Muscle of arm (tissue), 1 donor: ENCODE measurements at regions not wholly inside any gene's neighbourhood (a gene's known extent, or its start where the extent isn't known, plus 50 kb on each side); places are given as distances from the start of the nearest gene placed in this dataset.
"Not testable (repeated sequence)": the region's sequence is repeated elsewhere in the genome, so short reads cannot be mapped to it uniquely, and the experiment has no call there.

Experiments
- DNase-seq: peaks from one replicate; pipeline ENCODE4 v3.0.0-alpha.2; 2013

DNA sequence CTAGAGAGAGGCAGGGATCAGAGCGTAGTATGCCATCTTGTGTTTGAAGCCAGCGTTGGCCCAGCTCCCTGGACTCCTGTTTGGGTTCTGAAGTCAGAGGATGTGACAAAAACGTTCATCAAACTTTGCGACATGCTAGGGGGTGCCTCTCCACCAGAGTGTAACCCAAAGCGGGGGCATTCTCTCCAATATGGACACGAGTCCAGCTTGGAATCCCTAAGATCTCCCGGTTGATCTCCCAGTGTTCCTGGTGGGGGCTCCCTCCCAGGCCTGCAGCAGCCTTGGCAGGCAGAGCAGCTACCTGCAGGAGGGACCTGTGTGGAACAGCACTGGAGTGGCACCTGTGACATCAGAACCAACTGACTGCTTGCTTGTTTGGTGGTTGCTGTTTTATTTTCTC is 218.8 kb upstream of the ECI2 start:
- no peak for DNase-seq

DNA sequence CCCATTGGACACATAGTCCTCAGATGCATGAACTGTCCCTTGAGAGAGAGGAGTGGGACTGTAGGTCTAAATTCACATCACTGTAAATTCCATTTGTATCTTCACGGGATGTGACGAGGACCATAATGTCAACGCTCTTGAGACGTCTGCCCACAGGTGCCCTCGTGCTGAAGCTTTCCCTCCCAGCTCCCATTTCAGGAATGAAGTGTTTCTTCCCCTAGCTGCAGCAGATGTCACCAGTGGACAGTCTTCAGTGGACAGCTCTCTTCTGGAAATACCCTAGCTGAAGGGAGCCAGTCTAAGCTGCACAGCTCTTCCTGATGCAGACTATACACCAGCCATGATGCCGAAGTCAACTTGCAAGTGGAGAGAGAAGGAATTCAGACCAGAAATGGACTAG is 217.4 kb upstream of the ECI2 start:
- DNase-seq = no peak

DNA sequence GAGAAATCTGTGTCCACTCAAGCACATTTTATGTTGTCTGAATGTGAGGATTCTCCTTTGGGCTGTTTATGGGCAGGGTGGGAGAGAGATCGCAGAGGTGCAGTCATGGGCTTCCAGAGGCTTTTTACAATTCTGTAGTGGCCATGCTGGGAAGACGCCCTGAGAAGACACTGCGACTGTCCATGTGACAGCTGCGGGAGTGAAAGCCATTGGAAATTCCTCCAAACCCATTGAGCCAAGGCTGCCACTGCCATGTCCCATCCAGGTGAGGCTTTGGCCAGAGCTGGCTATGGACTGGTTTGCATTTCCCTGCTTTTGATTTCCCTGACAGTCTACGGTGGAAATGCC is 216.9 kb upstream of the ECI2 start:
- DNase-seq = no peak

DNA sequence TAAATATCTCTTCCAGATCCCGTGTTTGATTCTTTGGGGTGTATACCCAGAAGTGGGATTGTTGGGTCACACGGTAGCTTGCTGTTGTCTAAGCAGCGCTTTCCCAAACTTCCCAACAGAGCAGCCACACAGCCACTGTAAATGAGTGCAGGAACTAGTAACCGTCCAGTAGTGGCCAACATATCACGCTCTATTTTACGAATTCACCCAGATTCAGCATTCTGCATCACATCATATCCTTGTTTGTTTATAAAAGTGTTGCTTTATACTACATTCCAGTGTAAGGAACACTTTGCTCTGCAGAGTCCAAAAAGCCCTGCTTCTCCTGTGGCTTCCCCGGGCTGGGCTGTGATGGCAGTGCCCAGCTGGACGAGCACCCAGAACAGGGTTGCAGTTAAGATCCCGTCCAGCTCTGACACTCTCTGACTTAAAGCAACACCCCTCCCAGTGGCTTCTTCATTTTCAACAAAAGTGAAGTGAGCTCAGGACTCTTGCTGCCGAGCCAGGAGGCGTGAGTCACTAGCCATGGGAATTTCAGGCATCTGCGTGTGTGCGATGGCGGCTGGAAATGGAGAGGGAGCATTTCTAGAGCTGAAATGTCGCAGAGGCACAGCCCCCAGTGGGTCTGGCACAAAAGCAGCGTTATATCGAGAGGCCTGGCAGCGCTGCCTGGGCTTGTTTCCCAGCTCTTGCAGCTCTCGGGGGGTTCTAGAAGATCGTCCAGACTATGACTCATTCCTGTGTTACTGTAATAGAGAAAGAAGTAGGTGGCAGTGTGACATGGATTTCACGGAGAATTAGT is 216.3 kb upstream of the ECI2 start:
- peak; percentile 79 for DNase-seq

DNA sequence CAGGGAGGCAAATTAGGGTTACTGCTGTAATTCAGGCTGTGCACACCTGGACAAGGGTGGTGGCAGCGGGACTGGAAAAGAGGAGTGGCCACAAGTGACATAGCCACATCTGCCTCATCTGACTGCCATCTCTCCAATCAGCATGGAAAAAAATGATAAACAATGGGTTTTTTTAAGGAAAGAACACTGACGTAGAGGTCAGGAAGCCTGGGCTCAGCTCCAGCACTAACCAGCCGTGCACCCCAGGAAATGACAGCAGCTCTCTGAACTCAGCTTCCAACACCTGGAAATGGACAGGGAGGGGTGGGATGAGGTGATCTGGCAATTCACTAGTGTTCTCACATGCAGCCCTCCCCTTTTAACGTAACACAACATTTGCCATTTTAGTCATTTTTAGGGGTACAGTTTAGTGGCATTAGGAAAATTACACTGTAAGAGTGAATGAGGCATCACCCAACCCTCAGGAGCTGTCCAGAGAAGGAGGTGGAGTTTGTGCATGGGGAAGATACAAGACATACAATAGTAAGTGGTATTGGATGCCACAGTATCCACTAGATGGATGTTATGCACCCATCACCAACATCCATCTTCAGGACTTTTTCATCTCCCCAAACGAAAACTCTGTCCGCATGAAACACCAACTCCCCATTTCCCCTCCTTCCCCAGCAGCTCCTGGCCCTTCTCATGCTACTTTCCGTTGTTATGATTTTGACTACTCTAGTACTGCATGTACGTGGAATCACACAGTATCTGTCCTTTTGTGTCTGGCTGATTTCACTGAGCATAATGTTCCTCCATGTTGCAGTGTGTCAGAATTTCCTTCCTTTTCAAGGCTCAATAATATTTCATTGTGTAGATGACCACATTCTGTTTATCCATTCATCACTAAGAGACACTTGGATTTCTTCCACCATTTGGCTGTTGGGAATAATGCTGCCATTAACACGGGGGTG is 215.5 kb upstream of the ECI2 start:
- no peak for DNase-seq

DNA sequence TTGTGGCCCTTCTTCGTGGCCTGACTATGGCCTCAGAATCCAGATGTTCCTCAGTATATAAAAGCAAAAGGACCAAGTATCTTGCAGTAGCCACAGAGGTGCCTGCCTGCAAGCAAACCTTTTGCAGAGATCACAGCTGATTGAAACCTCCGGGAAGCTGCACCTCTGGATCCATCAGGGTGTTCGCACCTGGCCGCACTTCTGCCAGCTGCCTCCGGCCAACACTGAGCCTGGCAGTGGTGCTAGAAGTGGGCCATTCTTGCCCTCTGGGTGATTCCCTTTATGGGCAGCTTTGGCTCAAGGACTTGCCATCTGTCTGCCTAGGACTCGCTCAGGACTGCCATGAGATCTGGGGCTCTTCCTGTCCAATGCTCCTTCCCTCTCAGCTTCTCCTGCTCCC is 214.6 kb upstream of the ECI2 start:
- no peak for DNase-seq

DNA sequence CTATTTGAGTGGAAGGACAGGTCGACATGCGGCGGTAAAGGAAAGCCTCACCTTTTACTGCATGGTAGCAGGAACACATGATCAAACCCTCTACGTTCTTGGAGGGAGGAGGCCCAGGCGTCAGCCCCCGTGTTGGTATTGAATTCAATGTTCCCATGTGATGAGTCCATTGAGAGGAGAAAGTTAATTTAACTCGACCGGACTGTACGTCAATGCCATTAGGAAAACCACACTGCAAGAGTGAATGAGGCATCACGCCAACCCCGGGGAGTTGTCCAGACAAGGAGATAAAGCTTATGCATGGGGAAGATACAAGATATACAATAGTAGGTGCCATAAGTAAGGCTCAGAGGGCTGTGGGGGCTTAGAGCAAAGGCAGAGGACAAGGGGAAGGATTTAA is 213.9 kb upstream of the ECI2 start:
- no peak for DNase-seq

DNA sequence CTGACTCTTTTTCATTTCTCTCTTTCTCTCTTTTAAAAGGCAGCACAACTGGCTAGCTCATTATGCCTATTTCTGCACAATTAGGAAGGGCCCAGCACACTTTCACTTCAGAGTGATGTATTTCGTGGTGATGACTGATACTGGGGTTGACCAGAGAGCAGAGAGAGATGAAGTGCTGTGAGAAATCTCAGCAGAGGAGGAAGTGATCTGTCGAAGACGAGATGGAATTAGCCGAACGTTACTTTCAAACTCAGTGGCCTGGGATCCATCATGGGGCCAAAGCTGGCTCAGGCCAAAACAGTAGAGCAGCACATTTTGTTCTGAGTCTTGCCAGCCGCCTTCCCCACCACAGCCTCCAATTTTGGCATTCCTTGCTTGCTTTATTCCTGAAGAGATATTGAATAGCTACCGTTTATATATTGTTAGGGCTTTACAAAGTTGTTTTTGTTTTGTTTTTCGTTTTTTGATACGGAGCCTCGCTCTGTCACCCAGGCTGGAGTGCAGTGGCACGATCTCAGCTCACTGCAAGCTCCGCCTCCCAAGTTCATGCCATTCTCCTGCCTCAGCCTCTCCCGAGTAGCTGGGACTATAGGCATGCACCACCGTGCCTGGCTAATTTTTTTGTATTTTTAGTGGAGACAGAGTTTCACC is 213.2 kb upstream of the ECI2 start:
- DNase-seq = no peak

DNA sequence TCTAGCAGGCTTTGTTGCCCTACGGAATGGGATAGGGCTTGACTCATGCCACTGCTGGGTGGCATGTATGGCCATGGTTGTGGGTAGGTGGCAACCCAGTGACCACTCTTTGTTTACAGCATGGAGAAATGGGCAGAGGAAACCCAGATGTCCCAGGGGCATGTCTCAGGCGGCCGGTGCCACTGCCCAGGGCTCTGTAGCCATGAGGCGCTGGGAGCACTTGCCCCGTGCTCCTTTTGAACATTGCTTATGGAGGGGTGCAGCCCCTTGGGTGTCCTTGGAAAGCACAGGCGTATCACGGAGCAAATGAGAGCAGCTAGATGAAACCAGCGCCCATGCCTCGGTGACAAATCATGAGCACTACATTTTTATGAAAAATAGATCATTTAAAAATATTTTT is 212.5 kb upstream of the ECI2 start:
- no peak for DNase-seq

DNA sequence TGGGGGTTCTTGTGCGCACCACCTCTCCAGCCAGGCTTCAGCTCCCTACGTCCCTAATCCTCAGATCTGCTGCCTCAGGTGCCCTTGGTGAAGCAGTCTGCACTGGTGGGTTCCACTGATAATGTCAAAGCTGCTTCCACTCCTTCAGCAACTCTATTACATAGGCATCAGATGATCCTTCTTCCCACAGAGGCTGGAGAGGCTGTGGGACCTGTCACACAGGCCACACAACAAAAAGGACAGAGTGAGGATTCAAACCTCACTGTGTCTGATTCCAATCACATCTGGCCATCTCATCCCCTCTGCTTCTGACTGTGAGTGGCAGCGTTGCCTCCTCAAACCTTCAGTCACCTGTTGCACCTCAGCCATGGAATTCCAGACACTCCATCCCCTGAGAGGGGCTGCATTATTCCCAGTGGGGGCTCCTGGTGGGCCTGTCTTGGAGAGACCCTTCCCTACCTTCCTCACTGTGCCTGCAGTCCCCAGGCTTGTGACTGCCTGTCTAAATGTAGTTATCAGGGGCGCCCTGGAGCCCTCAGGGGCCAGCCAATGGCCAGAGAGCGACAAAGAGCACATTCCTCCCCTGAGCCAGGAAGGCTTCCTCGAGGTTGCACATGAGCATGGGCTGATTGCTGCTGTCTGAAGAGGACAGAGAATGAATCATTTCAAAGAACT is 211.4 kb upstream of the ECI2 start:
- no peak for DNase-seq

DNA sequence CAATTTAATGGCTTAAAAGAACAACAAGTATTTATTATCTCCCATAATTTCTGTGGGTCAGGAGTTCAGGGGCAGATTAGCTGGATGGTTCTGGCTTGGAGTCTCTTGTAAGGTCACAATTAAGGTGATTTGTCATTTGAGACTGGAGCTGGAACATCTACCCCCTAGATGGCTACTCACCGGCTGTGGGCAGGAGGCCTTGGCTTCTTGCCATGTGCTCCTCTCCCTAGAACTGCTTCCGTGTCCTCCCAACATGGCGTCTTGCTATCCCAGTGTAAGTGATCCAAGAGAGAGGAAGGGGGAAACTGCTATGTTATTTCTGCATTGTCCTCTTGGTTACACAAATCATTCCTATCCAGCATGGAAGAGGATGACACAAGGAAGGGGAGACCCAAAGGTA is 210.2 kb upstream of the ECI2 start:
- DNase-seq = no peak

DNA sequence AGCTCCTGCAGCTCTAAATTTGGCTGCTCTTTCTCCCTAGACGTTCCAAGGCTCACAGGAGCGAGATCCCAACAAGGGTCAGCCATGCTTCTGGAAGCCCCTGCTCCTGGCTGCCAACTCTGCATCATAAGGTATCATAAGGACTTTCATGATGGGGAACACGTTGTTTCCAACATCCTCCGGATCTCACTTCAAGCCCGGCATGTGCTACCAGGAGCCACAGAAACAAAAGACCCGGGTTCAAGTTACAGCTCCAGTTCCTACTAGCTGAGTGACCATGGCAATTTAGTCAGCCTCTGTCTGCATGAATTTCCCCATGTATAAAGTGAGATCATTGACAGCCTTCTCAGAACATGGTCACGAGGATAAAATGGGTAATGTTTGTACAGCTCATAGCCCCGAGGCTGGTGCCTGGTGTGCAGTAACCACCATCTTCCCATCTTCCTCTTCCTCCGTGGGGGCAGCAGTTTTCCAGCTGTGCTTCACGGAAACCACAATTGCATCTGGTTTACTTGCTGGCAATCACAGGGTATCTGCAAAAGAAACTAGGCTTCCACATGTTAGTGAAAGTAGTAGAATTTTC is 209.0 kb upstream of the ECI2 start:
- no peak for DNase-seq

DNA sequence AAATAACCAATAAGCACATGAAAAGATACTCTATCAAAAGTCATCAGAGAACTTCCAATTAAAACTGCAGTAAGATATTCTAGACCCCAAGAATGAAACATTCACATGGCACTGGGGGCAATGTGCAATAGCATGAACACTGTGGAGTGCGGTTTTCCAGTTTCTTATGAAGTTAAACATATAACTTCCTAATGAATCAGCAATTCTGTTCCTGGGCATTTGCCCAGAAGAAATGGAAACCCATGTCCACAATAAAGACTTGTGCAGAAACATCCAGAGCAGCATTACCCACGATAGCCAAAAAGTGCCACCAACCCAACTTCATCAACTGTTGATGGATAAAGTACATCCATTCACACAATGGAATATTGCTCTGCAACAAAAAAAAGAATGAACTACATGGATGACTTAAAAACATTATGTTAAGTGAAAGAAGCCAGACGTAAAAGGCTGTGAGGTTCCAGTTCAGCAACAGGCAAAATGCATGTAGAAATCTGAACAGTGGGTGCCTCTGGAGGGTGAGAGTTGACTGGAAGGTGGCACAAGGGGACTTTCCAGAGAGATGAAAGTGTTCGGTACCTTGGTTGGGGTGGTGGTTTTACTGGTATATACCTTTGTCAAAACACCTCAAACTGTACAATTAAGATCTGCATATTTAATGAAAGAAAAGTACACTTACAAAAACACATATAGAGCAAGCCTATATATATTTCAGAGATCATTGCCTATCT is 207.2 kb upstream of the ECI2 start:
- no peak for DNase-seq

DNA sequence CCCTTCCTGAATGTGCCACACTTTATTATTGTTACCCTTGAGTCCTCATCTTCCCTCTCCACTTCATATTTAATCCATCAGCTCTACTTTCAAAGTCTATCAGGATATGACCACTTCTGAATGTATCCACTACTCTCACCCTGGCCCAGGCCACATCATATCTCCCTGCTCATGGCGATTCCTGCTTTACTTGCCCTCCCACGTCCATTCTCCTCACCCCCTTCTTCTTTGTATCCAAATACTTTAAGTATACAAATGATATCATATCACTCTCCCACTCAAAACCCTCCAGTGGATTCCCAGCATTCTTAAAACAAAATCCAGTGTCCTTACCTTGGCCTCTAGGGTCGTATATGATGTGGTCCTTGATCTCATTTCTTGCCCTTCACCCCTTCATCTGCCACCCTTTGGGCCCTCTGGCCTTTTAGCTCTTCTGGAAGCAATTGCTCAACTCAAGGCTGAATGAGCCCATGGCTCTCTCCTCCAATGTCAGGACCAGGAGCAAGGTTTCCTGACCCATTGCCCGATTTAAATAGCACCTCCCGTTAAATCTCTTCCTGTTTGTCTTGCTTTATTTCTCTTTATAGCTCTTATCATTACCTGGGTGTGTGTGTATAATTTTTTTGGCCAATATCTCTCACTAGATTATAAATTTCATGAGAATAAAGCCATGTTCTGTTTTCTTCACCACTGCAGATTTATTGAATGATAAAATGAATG is 205.9 kb upstream of the ECI2 start:
- no peak for DNase-seq

DNA sequence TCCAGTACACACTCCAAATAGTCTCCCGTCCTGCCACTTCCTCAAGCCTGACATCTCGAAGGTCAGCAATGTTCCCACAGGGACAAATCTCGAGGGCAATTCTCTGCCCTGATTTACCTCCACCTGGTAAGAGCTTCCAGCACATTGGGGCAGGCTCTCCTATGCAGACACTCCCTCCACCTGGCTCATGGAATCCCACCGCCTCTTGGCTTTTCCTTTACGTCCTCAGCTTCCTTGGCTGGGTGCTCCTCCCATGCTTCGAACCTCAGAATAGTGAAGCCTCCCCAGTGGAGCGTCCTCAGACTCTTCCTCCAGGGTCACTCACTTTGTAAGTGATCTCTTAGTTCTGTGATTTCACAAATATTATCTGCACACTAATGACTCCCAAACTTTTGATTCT is 205.2 kb upstream of the ECI2 start:
- no peak for DNase-seq

DNA sequence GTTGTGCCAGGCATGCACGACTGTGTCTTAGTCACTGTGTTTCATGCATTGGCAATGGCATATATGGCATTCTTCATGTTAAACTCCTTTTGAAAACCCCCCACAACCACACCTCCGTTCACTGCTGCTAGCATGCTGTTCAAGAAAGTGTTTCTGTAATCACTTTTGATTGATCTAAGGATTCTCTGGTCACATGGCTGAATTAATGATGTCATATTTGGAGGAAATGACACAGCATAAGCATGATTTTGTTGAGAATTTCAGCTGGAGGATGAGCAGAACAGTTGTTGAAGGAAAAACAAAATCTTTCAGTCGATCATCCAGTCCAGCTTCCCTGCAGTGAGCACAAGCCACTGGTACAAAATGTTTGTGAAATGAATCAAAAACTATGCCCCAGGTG is 203.5 kb upstream of the ECI2 start:
- DNase-seq = no peak

DNA sequence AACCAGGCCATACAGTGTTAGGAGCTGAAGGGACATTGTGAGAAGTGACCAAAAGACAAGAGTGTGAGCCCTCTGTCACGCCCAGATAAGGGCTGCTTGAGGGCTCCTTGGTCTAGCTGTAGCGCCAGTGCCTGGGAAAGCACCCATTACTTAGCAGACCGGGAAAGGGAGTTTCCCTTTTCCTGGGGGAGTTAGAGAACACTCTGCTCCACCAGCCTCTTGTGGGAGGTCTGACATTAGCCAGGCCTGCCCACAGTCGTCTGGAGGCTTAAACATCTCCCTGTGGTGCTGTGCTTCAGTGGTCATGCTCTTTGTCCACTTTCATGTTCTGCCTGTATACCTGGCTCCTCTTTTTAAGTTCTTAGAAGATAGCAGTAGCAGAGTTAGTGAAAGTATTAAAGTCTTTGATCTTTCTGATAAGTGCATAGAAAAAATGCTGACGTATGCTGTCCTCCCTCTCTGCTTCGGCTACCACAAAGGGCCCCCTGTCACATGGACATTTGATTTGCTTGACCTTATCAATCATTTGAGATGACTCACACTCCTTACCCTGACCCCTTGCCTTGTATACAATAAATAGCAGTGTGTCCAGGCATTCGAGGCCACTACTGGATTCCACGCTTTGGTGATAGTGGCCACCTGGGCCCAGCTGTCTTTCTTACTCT is 201.5 kb upstream of the ECI2 start:
- no peak for DNase-seq

DNA sequence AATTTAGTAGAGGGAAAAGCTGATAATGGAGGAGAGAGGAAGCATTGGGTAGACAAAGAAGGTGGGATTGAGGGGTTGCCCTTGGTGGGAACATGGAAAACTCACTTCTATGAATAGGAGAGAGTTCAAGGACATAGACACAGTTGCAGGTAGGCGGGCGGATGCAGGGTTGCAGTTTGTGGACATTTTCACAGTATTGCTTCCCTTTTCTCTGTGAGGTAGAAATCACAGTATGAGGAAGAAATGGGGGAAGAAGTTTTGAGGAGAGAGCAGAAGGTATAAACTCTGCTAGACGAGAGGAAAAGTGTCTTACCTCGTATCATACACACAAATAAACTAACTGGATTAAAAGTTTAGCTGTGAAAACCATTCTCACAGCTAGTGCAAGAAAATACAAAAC is 200.7 kb upstream of the ECI2 start:
- no peak for DNase-seq

DNA sequence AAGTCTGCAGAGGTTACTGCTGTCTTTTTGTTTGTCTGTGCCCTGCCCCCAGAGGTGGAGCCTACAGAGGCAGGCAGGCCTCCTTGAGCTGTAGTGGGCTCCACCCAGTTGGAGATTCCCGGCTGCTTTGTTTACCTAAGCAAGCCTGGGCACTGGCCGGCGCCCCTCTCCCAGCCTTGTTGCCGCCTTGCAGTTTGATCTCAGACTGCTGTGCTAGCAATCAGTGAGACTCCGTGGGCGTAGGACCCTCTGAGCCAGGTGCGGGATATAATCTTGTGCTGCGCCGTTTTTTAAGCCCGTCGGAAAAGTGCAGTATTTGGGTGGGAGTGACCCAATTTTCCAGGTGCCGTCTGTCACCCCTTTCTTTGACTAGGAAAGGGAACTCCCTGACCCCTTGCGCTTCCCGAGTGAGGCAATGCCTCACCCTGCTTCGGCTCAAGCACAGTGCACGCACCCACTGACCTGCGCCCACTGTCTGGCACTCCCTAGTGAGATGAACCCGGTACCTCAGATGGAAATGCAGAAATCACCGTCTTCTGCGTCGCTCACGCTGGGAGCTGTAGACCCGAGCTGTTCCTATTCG is 198.9 kb upstream of the ECI2 start:
- not testable (repeated sequence) for DNase-seq
